Eye (tissue), 1 donor: ENCODE measurements at regions not wholly inside any gene's neighbourhood (a gene's known extent, or its start where the extent isn't known, plus 50 kb on each side); places are given as distances from the start of the nearest gene placed in this dataset.
"Not testable (repeated sequence)": the region's sequence is repeated elsewhere in the genome, so short reads cannot be mapped to it uniquely, and the experiment has no call there.

Experiments used
- DNase-seq: peaks from one replicate; pipeline ENCODE4 v3.0.0-alpha.2; 2015

DNA sequence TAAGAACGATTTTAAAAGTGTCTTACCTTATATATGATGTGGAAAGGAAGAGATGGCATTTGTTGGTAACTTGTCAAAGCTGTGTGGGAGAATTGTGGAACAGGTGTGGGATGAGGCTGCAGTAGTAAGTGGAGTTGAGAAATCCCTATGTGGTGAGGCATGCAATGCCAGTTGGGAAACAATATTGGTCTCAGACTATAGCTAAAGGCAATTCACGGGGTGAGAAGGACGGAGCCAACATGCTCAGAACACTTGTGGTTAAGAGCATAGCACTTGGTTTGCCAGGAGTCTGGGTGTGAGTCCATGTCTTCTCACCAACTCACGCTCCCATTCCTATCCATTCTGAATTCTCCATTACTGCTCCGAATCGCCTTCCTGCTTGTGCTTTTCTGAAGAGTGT, 615.6 kb upstream of the ADAMTS9 start:
- no peak for DNase-seq

GRCh38 chr3:65291448-65292125, 603.8 kb upstream of the ADAMTS9 start:
- DNase-seq: no peak

DNA sequence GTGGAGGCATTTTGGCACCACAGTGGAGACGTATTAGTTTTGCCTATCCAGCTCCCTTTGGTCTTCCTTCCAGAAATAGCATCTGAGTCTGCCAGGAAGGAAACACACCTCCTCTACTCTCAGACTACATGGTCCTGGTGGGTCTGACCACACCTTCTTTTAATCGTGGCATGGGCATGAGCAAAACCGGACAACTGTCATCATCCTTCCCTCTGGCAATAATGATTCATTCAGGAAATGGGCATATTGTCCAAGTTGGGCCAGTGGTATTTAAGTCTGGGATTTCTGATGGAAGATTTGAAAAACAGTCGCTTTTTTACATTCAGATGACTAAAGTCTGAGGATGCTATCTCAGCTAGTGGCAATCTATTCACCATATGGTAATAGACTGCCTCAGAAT, 601.0 kb upstream of the ADAMTS9 start:
- DNase-seq: no peak

- DNase-seq: no peak
These were observed 598.2 kb upstream of the ADAMTS9 start for GRCh38 chr3:65285956-65286355.

- peak; percentile 41 for DNase-seq
These were observed 597.2 kb upstream of the ADAMTS9 start for GRCh38 chr3:65284961-65285360.

GRCh38 chr3:65284546-65284945, 596.7 kb upstream of the ADAMTS9 start:
- no peak for DNase-seq

DNA sequence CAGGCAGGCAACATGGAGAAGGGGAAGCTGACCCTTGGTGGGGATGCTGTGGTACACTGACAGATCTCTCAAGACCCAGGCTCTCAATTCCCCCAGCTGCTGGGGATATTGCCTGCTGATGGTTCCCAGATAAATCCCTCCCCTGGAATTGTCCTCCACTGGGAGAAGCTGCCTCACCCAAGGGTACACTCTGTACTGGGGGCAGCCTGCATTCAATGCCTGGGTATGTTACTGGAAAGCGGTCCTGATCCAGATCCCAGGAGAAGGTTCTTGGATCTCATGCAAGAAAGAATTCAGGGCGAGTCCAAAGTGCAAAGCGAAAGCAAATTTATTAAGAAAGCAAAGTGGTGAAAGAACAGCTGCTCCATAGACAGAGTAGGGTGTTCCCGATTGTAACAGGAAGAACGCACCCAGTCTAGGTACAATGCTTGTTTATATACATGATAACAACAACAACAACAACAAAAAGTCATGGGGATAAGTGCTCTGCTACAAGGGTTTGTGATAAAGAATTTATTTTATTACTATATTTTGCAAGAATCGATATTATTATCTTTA, 591.5 kb upstream of the ADAMTS9 start:
- DNase-seq: no peak

GRCh38 chr3:65277798-65278197, 590.0 kb upstream of the ADAMTS9 start:
- no peak for DNase-seq

DNA sequence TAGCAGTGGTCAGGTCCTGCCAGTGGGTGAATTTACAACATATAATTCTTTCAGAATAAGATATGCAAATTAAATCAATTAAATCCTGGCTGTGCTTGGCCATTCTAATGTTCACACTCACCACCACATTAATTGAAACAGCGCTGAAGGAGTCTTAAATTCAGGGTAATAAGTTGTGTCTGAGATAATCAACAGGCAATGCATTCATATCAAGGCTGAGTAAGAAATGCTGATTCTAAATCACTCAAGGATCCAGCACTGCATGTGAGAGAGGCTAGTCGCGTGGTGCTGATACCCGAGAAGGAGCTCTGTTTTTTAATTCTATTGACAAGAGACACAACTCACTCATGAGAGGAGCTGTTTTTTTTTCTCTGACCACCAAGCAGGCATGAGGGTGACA, 588.8 kb upstream of the ADAMTS9 start:
- no peak for DNase-seq

DNA sequence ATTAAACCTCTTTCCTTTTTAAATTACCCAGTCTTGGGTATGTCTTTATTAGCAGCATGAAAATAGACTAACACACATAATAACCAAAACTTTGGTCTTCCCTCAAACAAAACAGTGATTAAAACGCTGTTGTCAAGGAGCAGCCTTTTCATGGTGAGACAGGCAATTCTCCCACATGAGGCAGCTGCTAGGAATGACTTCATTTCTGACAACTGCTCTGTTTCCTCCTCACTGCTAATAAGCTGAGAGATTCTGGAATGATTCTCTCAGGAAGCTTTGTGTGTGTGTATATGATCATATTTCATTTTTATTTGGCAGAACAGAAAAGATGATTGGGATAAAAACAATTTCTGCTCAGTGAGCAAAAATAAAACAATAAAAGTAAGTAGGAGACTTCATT, 580.6 kb upstream of the ADAMTS9 start:
- DNase-seq: peak; percentile 53

- no peak for DNase-seq
These were observed 578.3 kb upstream of the ADAMTS9 start for GRCh38 chr3:65265942-65266590.

GRCh38 chr3:65265511-65265910, 577.7 kb upstream of the ADAMTS9 start:
- DNase-seq: no peak

DNA sequence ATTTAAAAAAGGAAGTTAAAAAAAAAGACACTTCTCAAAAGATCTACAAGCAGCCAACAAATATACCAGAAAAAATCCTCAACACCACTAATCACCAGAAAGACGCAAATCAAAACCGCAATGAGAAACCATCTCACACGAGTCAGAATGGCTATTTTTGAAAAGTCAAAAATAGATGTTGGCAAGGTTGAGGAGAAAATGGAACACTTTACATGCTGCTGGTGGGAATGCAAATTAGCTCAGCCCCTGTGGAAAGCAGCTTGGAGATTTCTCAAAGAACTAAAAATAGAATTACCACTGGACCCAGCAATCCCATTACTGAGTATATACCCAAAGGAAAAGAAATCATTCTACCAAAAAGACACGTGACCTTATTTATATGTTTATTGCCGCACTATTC, 574.7 kb upstream of the ADAMTS9 start:
- no peak for DNase-seq

- DNase-seq: no peak
These were observed 572.1 kb upstream of the ADAMTS9 start for GRCh38 chr3:65259946-65260345.

DNA sequence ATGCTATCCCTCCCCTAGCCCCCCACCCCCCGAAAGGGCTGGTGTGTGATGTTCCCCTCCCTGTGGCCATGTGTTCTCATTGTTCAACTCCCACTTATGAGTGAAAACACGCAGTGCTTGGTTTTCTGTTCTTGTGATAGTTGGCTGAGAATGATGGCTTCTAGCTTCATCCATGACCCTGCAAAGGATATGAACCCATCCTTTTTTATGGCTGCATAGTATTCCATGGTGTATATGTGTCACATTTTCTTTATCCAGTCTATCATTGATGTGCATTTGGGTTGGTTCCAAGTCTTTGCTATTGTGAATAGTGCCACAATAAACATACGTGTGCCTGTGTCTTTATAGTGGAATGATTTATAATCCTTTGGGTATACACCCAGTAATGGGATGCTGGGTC, 565.1 kb upstream of the ADAMTS9 start:
- not testable (repeated sequence) for DNase-seq

DNA sequence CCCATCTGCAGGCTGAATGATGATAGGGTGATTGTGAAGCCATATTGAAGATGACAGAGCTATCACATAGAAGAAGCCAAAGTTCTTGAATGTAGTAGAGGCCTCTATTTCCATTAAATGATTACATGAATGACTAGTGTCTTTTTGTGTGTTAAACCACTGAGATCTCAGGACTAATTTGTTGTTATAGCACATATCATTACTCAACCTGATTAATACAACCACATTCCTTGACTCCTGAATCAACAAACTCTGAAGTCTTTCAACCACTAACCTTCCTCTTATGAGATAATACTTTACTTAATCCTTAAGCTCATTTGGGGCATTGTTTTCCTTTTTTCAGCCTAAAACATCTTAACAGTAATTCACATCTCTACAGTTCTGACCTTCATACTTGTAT, 564.5 kb upstream of the ADAMTS9 start:
- DNase-seq: no peak

DNA sequence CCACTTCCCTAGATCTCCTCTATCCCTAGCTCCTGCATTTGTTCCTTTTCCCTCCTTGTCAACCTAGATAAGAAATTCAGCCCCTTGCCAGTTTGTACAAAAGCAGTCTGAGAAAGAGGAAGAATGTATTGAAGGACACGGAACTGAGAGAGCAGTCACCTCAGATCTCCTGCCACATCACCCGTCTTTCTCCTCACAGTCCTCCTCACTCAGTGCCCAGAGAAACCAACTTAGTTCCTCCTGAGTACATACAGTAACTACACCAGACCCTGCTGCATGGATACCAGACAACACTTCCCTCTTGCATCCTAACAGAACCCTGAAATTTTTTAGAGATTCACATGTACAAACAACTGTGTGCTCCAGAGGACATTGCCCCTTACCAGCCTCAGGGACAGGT, 563.6 kb upstream of the ADAMTS9 start:
- no peak for DNase-seq

- peak; percentile 20 for DNase-seq
These were observed 558.8 kb upstream of the ADAMTS9 start for GRCh38 chr3:65246561-65246960.

DNA sequence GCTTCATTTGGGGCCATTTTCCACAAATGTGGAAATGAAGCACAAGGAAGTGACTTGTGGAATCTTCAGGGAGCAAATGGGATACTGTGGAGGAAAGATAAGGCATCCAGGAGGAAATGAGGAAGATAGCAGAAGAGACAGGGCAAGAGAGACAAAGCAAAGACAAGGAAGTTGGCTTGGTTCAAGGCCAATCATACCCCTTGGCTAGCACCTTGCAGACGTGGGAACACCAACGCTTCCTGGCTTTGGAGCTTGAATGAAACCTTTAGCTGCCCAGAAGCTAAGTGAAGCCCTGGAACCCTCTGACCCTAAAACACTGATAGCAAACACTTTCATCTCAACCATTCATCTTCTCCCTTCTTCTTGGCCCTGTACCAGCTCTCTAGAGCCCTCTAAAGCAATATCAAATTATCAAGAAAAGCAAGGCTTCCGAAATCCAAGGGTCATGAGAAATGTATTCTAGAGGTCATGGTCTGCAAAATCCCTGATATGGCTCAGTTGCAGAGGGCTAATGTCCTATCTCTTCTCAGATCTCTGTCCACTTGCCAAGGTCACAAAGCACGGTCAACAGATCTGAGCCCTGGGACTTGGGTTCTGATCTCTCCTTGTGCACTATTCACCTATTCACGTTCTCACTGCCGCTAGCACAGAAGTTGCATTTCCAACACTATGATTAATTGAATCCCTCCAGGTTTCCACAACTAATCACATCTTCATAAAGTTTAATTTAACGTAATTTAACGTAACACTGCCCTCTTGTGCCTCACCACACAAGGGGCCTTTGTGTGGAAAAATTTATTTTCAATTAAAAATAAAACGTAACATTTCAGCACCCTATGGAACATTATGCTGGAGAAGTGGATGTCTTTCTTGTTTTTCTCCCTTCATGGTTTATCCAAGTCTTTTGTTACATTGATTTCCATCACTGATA, 557.6 kb upstream of the ADAMTS9 start:
- DNase-seq: peak; percentile 48

DNA sequence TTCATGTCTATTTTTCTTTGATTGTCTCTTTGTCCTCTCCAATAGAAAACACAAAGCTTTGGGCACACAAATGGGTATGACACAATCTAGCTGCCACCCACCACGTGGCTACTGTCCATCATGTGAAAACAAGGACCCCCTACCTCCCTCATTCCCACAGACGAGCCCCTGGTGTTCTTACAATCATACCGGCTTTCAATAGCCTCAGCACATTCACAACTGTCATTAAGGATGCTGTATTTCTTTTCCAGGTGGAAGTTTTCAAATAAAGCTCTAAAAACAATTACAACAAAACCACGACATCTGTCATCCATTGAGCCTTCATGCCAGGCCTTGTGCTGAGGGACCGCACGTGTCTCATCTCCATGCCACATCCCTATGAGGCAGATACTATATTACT, 552.6 kb upstream of the ADAMTS9 start:
- no peak for DNase-seq

DNA sequence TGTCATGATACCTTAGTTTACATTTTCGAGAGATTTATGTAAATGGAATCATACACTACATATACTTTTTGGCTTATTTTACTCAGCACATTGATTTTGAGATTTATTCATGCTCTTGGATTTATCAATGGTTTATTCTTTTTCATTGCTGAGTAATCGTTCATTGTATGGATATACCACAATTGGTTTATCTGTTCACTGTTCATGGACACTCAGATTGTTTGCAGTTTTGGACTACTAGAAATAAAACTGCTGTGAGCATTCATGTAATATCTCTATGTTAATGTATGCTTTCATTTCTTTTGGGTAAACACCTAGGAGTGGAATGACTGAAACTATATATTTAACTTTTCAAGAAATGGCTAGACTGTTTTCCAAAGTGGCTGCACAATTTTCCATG, 550.9 kb upstream of the ADAMTS9 start:
- no peak for DNase-seq

DNA sequence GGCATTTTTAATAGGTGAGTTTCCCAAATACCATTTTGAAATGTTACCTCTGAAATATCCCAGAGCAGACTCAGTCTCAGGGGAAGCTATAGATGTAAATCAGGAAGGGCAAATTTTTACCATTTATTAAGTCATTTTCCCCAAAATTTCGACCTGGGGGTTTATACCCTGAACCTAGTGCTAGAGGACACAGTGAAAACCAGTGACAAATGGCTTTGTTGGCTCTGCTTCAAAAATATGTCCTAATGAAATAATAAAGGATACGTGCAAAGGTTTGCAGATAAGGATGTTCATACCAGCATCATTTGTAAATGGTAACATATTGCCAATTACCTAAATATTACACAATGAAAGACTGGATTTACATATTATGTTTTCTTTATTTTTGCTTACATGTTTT, 546.7 kb upstream of the ADAMTS9 start:
- no peak for DNase-seq

- DNase-seq: no peak
These were observed 545.8 kb upstream of the ADAMTS9 start for GRCh38 chr3:65233561-65233960.

- DNase-seq: no peak
These were observed 543.7 kb upstream of the ADAMTS9 start for GRCh38 chr3:65231544-65231943.
